ENCODE measurements at regions not wholly inside any gene's neighbourhood (a gene's known extent, or its start where the extent isn't known, plus 50 kb on each side); places are given as distances from the start of the nearest gene placed in this dataset.
"Not testable (repeated sequence)": the region's sequence is repeated elsewhere in the genome, so short reads cannot be mapped to it uniquely, and the experiment has no call there.

DNA sequence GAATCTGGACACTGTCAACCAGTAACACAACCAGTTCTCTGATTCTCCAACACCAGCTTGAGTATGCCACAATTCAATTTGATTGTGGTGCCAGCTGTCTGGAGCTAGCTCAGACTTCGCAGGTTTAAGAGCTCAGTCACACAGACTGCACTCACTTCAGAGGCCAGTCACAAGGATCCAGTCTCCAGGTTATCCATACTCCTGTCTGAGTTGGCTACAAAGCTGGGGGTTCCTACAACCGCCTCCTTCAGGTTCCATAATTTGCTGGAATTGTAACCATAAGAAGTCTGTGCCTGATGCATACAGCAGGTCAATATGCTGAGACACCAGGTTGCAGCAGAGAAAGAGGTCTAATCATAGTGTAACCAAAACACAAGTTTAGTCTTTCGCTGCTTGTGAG is 70.5 kb upstream of the CPSF6 start:
- no peak overlapping the region for H3K4me3 ChIP-seq
- H3K9me3 ChIP-seq: no peaks in the 10 kb centered on the region
- no peaks in the 10 kb centered on the region for H3K27me3 ChIP-seq
- no peak for DNase-seq
- H3K36me3 ChIP-seq: no peaks in the 10 kb centered on the region

DNA sequence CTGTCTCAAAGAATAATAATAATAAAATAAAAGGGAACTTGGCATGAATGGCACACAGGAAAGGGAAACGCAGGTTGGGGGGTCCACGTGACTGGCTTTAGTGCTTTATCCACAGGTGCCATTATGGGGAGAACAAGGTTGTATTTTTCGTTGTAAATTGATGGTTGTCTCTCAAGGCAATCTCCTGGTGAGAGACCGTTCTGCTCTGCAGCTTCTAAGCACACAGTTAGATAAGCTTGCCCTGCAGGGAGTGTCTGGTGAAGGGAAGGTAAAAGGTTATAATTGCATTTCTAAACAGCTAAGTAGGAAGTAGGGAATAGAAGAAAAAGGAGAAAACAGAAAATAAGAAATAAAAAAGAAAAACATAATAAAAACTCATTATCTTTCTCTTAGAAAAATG is 69.1 kb upstream of the CPSF6 start:
- no peaks in the 10 kb centered on the region for H3K27me3 ChIP-seq
- no peaks in the 10 kb centered on the region for H3K36me3 ChIP-seq
- no peak for DNase-seq
- no peak overlapping the region for H3K4me3 ChIP-seq
- H3K9me3 ChIP-seq: no peaks in the 10 kb centered on the region

DNA sequence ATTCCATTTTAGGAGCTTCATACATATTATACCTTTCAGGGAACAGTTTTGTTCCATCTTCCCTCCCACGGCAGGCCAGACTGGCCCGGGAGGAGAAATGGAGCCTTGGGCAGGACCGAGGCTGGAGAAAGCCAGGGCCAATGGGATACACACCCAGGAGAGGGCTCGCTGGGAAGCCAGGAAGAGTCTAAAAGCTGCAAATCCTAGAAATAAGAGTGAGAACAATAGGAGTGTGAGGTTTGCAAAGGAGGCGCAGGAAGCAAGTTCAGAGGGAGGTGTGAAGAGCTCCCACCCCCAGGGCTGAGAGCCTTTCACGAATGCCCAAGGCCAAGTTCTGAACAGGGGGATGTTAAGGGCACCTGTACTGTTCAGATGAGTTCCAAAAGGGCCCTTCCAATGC is 67.5 kb upstream of the CPSF6 start:
- Histone ChIP-seq H3K4me3 (no peak overlapping the region), H3K9me3 (no peaks in the 10 kb centered on the region; the same call in 1 of the 2 replicates), H3K36me3 (no peaks in the 10 kb centered on the region), H3K27me3 (no peaks in the 10 kb centered on the region)
- no peak for DNase-seq

DNA sequence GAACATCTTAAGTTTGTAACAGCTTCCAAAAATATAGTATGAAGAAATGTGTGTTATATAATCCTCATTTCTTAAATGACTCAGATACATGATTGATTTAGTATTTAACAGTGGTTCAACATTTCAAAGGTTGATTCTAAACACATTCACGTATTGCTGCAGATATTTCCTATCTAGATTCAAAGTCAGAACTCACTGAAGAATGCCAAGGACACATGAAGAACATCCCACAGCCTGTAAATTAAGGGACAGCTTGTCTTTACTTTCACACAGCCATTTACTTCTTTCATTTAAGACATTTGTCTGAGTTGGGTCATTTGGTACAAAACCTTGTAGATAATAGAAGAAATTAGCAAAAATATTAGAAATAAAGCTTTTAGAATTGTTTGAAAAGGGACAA is 66.9 kb upstream of the CPSF6 start:
- H3K27me3 ChIP-seq: no peaks in the 10 kb centered on the region
- H3K9me3 ChIP-seq: no peaks in the 10 kb centered on the region; the same call in 1 of the 2 replicates
- no peaks in the 10 kb centered on the region for H3K36me3 ChIP-seq
- H3K4me3 ChIP-seq: no peak overlapping the region
- no peak for DNase-seq

DNA sequence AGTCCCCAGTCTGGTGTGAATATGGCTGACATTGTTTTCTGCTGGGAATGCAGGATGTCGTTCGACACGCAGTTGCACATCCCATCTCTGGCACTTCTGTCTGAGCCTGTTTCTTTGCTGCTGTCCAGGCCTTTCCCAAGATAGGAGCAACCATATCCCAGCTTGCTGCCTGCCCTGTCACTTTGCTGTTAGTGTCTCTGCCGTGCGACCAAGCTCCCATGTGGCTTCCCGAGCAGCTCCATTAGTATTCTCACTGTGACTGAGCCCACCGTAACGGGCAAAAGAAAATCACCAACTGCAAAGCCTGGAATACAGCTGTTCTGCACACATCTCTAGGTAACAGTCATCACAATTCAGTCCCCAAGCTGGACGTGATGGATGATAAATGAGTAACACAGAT is 66.0 kb upstream of the CPSF6 start:
- Histone ChIP-seq H3K36me3 (no peaks in the 10 kb centered on the region), H3K4me3 (no peak overlapping the region), H3K9me3 (no peaks in the 10 kb centered on the region; the same call in 1 of the 2 replicates), H3K27me3 (no peaks in the 10 kb centered on the region)
- DNase-seq: no peak

DNA sequence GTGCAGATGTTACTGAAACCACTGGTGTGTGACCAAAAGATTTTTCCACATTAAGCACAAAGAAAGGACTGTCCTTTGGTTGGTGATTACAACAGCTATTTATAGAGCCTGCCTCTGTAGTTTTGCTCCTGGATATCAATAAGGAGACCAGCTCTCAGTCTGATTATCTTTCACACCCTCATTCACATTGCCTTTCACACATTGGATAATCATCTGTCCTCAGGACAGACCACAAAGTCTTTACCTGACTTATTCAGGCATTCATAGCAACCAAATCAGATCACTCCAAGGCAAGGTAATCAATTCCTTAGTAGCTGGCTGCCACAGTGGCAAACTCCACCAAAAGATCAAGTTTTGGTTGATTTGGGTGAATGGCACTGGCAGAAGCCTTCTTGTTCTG is 59.6 kb upstream of the CPSF6 start:
- no peak overlapping the region for H3K4me3 ChIP-seq
- DNase-seq: no peak
- H3K27me3 ChIP-seq: no peaks in the 10 kb centered on the region
- H3K36me3 ChIP-seq: no peaks in the 10 kb centered on the region
- no peaks in the 10 kb centered on the region; the same call in 1 of the 2 replicates for H3K9me3 ChIP-seq

DNA sequence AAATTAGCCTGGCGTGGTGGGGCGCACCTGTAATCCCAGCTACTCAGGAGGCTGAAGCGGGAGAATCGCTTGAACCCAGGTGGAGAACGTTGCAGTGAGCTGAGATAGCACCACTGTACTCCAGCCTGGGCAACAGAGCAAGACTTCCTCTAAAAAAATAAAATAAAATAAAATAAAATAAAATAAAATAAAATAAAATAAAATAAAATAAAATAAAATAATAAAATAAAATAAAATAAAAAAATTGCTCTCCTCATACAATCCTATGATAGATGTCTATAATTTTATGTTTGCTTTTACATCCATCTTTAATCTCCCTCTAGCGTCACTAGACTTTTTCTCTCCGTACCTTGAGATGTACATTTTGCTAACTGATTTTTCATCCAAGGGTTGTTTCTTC is 51.8 kb upstream of the CPSF6 start:
- H3K4me3 ChIP-seq, H3K9me3 ChIP-seq, DNase-seq, H3K27me3 ChIP-seq, H3K36me3 ChIP-seq: not testable (repeated sequence)

DNA sequence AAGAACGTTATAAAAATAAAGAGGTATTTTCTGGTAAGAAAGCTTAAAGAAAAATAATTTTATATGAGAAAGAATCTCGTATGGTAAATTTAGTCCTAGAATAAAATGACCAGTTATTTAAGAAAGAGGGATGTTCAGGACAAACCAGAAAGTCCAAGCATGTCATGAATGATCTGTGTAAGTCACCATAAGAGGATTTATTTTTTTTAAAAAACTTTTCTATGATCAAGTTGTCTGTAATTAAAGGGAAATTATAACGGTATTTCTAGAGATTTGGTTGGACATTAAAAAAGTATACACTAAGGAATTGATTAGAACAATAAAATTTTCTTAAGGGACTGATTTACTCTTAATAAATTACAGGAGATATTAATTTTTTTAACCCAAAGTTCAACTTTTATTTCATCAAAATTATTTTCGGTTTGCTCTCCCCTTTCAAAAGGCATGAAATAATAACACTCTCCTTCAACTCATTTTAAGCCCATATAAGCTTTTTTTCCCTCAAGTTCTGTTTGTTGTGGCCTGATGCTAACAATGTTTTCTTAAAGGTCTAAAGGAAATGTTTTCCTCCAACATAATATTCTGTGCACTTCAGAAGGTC is 49.9 kb upstream of the CPSF6 start:
- Histone ChIP-seq H3K9me3 (peaks cover 6% of the 10 kb centered on the region; the same call in 1 of the 2 replicates), H3K27me3 (no peaks in the 10 kb centered on the region), H3K4me3 (no peak overlapping the region), H3K36me3 (no peaks in the 10 kb centered on the region)
- no peak for DNase-seq

Data from MG63 (cell line).